ENCODE measurements at regions not wholly inside any gene's neighbourhood (a gene's known extent, or its start where the extent isn't known, plus 50 kb on each side); places are given as distances from the start of the nearest gene placed in this dataset.

GRCh38 chr10:127805950-127806349 lies 69.0 kb downstream of the FOXI2 start:
- no peak for TF ChIP-seq GATA2 (CRISPR knock-in tag; IDR thresholded peaks at IDR 0.05)
- TF ChIP-seq RAD21 (IDR thresholded peaks at IDR 0.05; ENCODE audit: low read length) = no peak
- TF ChIP-seq EP300 (IDR thresholded peaks at IDR 0.05; ENCODE audit: borderline replicate concordance in 1 of 2, low read depth in 1 of 2, low read length in 1 of 2) = no peak
- no peak for TF ChIP-seq JUND (IDR thresholded peaks at IDR 0.05)

Measured in SK-N-SH (cell line).